ENCODE measurements at regions not wholly inside any gene's neighbourhood (a gene's known extent, or its start where the extent isn't known, plus 50 kb on each side); places are given as distances from the start of the nearest gene placed in this dataset.

GRCh38 chr4:24169956-24170355 is 280.1 kb upstream of the PPARGC1A start:
- DNase-seq (no peak), ATAC-seq (no peak)
- intact Hi-C loops (cut with micrococcal nuclease): no loop called here
- Histone ChIP-seq H3K27me3 (ENCODE audit: low read length) (no peaks in the 10 kb centered on the region), H3K9me3 (ENCODE audit: low read length) (no peaks in the 10 kb centered on the region), H4K20me1 (ENCODE audit: low read length) (no peaks in the 10 kb centered on the region), H3K4me3 (ENCODE audit: low read length) (no peak overlapping the region), H3K4me2 (ENCODE audit: low read length) (no peak overlapping the region), H3K36me3 (ENCODE audit: low read depth, low read length) (no peaks in the 10 kb centered on the region), H3K4me1 (ENCODE audit: insufficient read depth, low read length) (no peaks in the 10 kb centered on the region), H3K79me2 (ENCODE audit: low read length) (no peaks in the 10 kb centered on the region), H3K9me2 (replicated peaks; ENCODE audit: low read length) (no peaks in the 10 kb centered on the region), H3K9ac (ENCODE audit: low read length) (no peak overlapping the region), H3F3A (ENCODE audit: low read length, unreplicated experiment) (no peaks in the 10 kb centered on the region), H2AFZ (ENCODE audit: low read length) (no peak overlapping the region), H3K27ac (ENCODE audit: low read length) (no peak overlapping the region)
- ChIA-PET CTCF (no interaction called here), POLR2A (ENCODE audit: unreplicated experiment) (no interaction called here)
- TF ChIP-seq, protein P1, sequence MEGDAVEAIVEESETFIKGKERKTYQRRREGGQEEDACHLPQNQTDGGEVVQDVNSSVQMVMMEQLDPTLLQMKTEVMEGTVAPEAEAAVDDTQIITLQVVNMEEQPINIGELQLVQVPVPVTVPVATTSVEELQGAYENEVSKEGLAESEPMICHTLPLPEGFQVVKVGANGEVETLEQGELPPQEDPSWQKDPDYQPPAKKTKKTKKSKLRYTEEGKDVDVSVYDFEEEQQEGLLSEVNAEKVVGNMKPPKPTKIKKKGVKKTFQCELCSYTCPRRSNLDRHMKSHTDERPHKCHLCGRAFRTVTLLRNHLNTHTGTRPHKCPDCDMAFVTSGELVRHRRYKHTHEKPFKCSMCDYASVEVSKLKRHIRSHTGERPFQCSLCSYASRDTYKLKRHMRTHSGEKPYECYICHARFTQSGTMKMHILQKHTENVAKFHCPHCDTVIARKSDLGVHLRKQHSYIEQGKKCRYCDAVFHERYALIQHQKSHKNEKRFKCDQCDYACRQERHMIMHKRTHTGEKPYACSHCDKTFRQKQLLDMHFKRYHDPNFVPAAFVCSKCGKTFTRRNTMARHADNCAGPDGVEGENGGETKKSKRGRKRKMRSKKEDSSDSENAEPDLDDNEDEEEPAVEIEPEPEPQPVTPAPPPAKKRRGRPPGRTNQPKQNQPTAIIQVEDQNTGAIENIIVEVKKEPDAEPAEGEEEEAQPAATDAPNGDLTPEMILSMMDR (conservative IDR thresholded peaks at IDR 0.05; ENCODE audit: low read depth, low read length): no peak
- TF ChIP-seq EZH2 (IDR thresholded peaks at IDR 0.05; ENCODE audit: low read length, unreplicated experiment): no peak
- TF ChIP-seq EZH2phosphoT487 (IDR thresholded peaks at IDR 0.05; ENCODE audit: borderline replicate concordance, low read length): no peak
- no TSS peak for BruUV-seq (replicated peaks)

GRCh38 chr4:24168658-24169057 is 278.8 kb upstream of the PPARGC1A start:
- H3F3A ChIP-seq (ENCODE audit: low read length, unreplicated experiment): no peaks in the 10 kb centered on the region
- POLR2A ChIA-PET (ENCODE audit: unreplicated experiment): no interaction called here
- H3K79me2 ChIP-seq (ENCODE audit: low read length): no peaks in the 10 kb centered on the region
- DNase-seq: no peak
- H3K9me3 ChIP-seq (ENCODE audit: low read length): no peaks in the 10 kb centered on the region
- no peak overlapping the region for H3K4me3 ChIP-seq (ENCODE audit: low read length)
- H3K27me3 ChIP-seq (ENCODE audit: low read length): no peaks in the 10 kb centered on the region
- H3K4me1 ChIP-seq (ENCODE audit: insufficient read depth, low read length): no peaks in the 10 kb centered on the region
- no peak overlapping the region for H3K27ac ChIP-seq (ENCODE audit: low read length)
- no peak overlapping the region for H3K4me2 ChIP-seq (ENCODE audit: low read length)
- intact Hi-C loops (cut with micrococcal nuclease): no loop called here
- no peak overlapping the region for H3K9ac ChIP-seq (ENCODE audit: low read length)
- TF ChIP-seq, protein P1 (conservative IDR thresholded peaks at IDR 0.05; ENCODE audit: low read depth, low read length): no peak
- no peak for TF ChIP-seq EZH2phosphoT487 (IDR thresholded peaks at IDR 0.05; ENCODE audit: borderline replicate concordance, low read length)
- TF ChIP-seq EZH2 (IDR thresholded peaks at IDR 0.05; ENCODE audit: low read length, unreplicated experiment): no peak
- H3K36me3 ChIP-seq (ENCODE audit: low read depth, low read length): no peaks in the 10 kb centered on the region
- BruUV-seq (replicated peaks): no TSS peak
- no peaks in the 10 kb centered on the region for H3K9me2 ChIP-seq (replicated peaks; ENCODE audit: low read length)
- ATAC-seq: no peak
- no peaks in the 10 kb centered on the region for H4K20me1 ChIP-seq (ENCODE audit: low read length)
- CTCF ChIA-PET: no interaction called here
- no peak overlapping the region for H2AFZ ChIP-seq (ENCODE audit: low read length)

- Histone ChIP-seq H2AFZ (ENCODE audit: low read length) (no peak overlapping the region), H3K27ac (ENCODE audit: low read length) (no peak overlapping the region), H3K9me3 (ENCODE audit: low read length) (no peaks in the 10 kb centered on the region), H3K9ac (ENCODE audit: low read length) (no peak overlapping the region), H3K4me1 (ENCODE audit: insufficient read depth, low read length) (no peaks in the 10 kb centered on the region), H3K4me3 (ENCODE audit: low read length) (no peak overlapping the region), H3K4me2 (ENCODE audit: low read length) (no peak overlapping the region), H3K27me3 (ENCODE audit: low read length) (no peaks in the 10 kb centered on the region), H4K20me1 (ENCODE audit: low read length) (no peaks in the 10 kb centered on the region), H3K9me2 (replicated peaks; ENCODE audit: low read length) (no peaks in the 10 kb centered on the region), H3F3A (ENCODE audit: low read length, unreplicated experiment) (no peaks in the 10 kb centered on the region), H3K36me3 (ENCODE audit: low read depth, low read length) (no peaks in the 10 kb centered on the region), H3K79me2 (ENCODE audit: low read length) (no peaks in the 10 kb centered on the region)
- POLR2A ChIA-PET (ENCODE audit: unreplicated experiment): no interaction called here
- ATAC-seq: no peak
- intact Hi-C loops (cut with micrococcal nuclease): no loop called here
- no peak for DNase-seq
- TF ChIP-seq EZH2phosphoT487 (IDR thresholded peaks at IDR 0.05; ENCODE audit: borderline replicate concordance, low read length) (no peak), EZH2 (IDR thresholded peaks at IDR 0.05; ENCODE audit: low read length, unreplicated experiment) (no peak)
- CTCF ChIA-PET: no interaction called here
- BruUV-seq (replicated peaks): no TSS peak
Observed at GRCh38 chr4:24166501-24166900, 276.7 kb upstream of the PPARGC1A start.
